GM18520 (cell line): ENCODE measurements at regions not wholly inside any gene's neighbourhood (a gene's known extent, or its start where the extent isn't known, plus 50 kb on each side); places are given as distances from the start of the nearest gene placed in this dataset.
A peak's percentile ranks its signal among the peaks of the same experiment; 100 is the strongest.
"Not testable (repeated sequence)": the region's sequence is repeated elsewhere in the genome, so short reads cannot be mapped to it uniquely, and the experiment has no call there.

ENCODE experiments used
- ATAC-seq: cut with Tn5 transposase; IDR thresholded peaks from one replicate; pipeline ENCODE4 v1.9.1; 2021; ENCODE audit not compliant: unreplicated experiment

- no peak for ATAC-seq
These were observed 51.3 kb upstream of the CADPS start for GRCh38 chr3:62926494-62926893.

- ATAC-seq, result no peak
These were observed 53.0 kb upstream of the CADPS start for GRCh38 chr3:62928256-62928655.

DNA sequence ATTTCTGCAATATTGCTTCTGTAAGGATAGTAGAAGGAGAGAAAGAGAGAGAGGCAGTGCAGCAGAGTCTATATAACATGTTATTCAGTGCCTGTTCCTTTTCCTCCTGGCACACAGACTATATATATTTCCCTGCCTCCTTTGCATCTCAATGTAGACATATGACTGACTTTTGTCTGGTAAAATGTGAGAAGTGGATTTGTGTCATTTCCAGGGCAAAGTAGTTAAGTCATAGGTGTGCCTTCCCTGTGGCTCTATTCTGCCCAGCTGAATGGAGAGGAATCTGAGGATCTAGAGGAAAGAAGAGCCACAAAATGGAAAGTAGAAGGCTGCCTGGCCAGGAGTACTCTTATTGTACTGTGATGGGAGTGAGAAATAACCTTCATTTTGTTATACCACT, 54.6 kb upstream of the CADPS start:
- no peak for ATAC-seq

DNA sequence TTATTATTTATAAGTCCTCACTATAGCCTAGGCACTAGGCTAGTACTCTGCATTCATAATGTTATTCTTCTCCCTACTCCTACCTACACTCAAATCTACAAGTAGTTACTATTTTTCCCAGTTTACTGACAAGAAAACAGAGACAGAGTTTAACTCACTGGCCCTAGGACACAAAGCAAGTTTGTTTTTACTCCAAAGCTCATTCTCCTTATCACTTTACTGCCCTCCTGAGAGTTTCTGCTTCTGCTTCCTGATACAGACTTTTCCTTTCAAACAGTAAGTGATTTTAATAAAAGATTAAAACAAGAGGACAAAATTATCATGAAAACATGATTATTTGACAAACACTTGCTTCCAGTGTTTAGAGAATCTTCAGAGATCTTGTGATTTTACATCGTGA, 60.6 kb upstream of the CADPS start:
- ATAC-seq, result no peak

DNA sequence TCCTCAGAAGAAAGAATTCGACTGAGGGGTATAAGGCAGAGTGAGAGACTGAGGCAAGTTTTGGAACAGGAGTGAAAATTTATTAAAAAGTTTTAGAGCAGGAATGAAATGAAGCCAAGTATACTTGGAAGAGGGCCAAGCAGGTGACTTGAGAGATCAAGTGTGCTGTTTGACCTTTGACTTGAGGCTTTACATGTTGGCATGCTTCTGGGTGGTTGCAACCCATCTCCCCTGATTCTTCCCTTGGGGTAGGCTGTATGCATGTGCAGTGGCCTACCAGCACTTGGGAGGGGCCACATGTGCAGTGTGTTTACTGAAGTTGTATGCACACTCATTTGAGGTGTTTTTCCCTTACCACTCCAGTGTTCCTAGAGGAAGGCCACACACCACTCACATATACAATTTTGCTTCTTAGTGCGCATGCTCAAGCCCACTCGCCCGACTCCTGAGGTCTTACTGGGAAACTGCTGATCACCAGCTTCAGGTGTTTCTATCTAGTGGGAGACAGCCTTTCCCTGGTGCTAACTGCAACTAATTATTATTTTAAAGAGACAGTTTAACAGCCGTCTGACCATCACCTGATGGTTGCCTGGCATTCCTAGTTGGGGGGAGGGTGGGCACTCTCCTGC, 61.5 kb upstream of the CADPS start:
- ATAC-seq, result no peak

DNA sequence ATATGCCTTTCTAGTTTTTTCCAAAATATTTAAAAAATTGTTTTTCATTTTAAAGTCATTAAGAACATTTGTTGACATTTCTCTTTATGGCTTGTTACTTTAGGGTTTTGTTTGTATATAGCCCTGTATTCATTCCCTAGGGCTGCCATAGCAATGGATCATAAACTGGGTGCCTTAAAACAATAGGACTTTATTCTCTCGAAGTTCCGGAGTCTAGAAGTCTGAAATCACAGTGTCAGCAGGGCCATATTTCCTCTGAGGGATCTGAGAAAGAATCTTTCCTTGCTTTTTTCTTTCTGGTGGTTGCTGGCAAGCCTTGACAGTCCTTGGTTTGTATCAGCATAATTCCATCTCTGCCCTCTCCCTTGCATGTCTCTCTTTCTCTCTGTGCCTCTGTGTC, 63.4 kb upstream of the CADPS start:
- ATAC-seq, result no peak

- no peak for ATAC-seq
These were observed 64.5 kb upstream of the CADPS start for GRCh38 chr3:62939707-62940106.

DNA sequence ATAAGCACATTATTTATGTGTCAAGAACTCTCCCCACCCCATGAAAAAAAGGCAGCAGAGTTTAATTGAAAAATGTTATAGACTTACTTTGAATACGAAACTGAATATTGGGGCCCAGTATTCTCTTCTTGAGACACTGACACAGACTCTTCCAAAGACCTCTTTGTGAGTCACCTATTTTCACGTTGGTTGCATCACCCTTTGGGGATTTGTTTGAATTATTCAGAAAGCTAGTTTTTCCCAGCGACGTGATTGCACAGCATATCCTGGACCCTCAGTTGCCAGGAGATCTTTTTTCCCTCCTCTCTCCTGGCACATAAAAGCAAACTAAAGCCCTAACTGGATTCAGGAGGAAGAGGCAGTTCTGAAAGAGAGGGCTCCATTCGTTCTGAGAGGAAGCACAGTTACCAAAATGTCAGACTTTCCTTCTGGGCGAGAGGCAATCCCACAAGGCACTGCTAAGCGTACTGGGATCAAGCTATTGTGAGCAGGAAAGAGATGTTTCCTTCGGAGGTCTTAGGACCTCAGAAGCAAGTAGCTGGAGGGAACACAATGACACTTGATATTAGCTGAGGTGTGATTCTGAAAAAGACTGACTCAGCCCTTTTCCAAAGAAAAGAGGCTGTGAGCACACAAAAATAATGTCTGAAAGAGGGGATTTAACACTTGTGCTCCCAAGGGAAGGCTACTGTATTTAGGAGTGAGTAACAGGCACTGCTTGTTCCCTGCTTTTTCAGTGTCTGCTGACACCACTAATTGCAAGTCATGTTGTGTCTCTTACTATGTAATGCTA, 65.8 kb upstream of the CADPS start:
- ATAC-seq, result no peak

DNA sequence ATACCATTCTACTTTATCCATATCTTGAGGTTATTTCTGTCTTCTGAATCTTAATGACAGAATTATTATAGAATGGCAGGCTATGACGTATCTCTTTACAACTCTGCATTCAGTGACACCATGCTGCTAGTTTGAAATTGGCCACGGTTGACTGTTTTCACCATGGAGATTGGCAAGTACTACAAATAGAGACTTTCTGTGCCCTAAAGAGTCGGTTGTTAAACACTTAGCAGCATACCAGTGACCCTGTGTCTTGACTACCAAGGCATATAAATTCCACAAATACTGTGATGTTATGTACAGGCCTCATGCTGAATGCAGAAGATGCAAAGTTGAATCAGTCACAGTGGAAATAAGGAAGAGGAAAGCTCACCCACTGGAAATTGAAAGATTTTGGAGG, 67.0 kb upstream of the CADPS start:
- no peak for ATAC-seq

- no peak for ATAC-seq
These were observed 67.5 kb upstream of the CADPS start for GRCh38 chr3:62942764-62943163.

- ATAC-seq, result no peak
These were observed 73.7 kb upstream of the CADPS start for GRCh38 chr3:62948921-62949320.

DNA sequence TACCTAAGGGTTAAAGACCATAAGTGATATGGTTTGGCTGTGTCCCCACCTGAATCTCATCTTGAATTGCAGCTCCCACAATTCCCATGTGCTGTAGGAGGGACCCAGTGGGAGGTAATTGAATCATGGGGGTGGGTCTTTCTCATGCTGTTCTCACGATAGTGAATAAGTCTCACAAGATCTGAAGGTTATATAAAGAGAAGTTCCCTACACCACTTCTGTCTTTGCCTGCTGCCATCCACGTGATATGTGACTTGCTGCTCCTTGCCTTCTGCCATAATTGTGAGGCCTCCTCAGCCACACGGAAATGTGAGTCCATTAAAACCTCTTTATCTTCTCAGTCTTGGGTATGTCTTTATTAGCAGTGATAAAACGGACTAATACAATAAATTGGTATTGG, 75.0 kb upstream of the CADPS start:
- no peak for ATAC-seq

GRCh38 chr3:62951037-62951613, 75.9 kb upstream of the CADPS start:
- ATAC-seq, result no peak

DNA sequence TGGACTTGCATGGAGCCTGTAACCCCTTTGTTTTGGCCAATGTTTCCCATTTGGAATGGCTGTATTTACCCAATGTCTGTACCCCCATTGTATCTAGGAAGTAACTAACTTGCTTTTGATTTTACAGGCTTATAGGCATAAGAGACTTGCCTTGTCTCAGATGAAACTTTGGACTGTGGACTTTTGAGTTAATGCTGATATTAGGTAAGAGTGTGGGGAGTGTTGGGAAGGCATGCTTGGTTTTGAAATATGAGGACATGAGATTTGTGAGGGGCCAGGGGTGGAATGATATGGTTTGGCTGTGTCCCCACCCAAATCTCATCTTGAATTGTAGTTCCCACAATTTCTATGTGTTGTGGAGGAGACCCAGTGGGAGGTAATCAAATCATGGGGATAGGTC, 76.7 kb upstream of the CADPS start:
- ATAC-seq, result not testable (repeated sequence)

GRCh38 chr3:62954580-62954979, 79.4 kb upstream of the CADPS start:
- ATAC-seq, result peak; percentile 68

DNA sequence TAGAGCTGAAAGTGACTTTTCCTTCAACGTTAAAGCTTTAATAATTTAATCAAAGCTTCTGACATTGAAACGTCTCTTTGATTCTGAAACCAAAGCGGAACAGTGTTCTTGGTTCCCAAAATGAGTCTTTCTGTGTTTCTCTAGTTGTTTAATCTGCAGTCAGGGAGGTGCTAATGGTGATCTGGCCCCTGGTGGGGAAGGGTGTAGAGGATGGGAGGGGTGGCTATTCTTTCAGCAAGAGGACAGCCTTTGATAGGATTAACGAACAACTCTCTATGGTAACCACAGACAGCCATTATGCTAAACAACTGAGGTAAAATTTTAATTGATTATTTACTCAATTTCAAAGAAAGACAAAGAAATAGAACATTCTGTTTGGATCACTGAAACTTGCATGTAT, 79.9 kb upstream of the CADPS start:
- no peak for ATAC-seq

GRCh38 chr3:62956411-62956810, 81.2 kb upstream of the CADPS start:
- no peak for ATAC-seq

GRCh38 chr3:62961874-62962556, 86.8 kb upstream of the CADPS start:
- ATAC-seq, result no peak

- ATAC-seq, result no peak
These were observed 87.5 kb upstream of the CADPS start for GRCh38 chr3:62962714-62963113.

DNA sequence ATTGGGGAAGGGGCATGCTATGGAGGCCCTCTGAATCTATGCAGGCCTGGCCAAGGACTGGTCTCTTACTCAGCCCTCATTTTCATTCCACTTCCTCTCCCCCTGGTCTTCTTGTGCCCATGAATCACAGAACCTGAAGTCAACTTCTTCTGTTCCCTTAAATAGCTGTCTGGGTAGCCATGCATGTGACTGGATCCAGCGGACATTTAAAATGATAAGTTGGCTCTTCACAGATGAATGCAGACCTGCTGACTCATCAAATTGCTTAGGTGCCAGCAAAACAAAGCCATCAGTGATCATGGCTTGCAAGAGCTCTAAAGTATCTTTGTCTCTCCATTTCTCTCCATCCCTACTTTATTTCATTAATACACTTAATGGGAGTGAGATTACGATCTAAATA, 90.1 kb upstream of the CADPS start:
- no peak for ATAC-seq

DNA sequence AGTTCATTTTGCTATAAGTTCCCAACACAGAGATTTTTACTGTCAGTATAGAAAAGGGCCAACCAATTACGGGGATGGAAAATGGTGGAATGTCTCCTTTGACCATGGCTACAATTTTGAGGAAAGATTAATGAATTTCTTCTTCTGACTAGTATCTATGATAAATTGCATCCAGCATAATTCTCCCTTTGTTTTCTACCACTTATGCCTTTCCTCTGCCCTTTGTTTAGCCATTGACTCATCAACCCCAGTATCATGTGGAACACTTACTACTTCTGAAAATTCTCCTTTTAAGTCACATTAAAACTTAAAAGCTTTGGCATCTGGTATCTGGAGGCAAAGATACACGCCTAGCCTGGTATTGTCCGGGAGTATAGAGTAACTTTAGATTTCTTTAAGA, 92.9 kb upstream of the CADPS start:
- no peak for ATAC-seq

- no peak for ATAC-seq
These were observed 95.4 kb upstream of the CADPS start for GRCh38 chr3:62970648-62971047.
